ENCODE measurements at regions not wholly inside any gene's neighbourhood (a gene's known extent, or its start where the extent isn't known, plus 50 kb on each side); places are given as distances from the start of the nearest gene placed in this dataset.
A peak's percentile ranks its signal among the peaks of the same experiment; 100 is the strongest.

DNA sequence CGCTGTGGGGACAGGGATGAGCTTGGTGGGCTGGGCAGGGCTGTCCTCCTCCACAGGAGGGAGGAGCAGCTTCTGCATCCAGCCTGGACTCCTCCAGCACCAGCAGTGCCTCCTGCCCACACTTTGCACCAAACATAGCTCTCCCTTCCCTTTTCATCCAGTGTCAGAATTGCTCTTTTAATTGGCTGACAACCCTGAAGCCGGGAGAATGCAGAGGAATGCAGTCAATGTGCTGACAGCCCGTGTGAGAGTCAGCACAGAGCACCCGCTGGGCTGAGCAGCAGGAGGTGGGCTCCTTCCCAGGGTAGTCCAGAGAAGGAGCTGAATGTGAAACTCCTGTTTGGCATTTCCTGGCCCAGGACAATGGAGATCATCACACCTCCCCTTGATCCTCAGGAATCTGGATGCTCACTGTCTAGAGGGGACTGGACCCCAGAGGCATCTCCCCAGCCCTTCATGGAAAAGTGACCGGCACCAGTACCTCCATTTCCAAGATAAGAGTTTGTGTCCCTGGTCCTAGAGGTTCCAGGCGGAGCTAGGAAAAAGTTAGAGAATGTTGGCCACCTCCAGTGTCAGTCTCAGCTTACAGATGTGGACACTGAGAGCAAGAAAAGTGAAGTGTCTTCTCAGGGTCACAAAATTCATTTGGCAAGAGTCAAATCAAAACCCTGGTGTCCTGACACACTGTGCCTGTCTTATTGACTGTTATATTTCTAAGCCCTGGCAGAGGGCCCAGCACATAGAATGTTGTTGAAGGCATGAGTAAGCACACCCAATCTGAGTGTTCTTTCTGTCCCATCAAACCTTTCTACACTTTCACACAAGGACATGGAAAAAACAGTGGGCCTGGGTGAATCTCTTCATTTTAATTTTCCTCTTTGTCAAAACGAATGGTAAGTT, 202.1 kb downstream of the SNX18 start:
- DNase-seq (ENCODE audit: low read depth) = peak; percentile 83

- DNase-seq (ENCODE audit: low read depth) = peak; percentile 63
Observed at GRCh38 chr5:54718656-54719055, 201.1 kb downstream of the SNX18 start.

- no peak for DNase-seq (ENCODE audit: low read depth)
Observed at GRCh38 chr5:54717870-54718269, 200.3 kb downstream of the SNX18 start.

DNA sequence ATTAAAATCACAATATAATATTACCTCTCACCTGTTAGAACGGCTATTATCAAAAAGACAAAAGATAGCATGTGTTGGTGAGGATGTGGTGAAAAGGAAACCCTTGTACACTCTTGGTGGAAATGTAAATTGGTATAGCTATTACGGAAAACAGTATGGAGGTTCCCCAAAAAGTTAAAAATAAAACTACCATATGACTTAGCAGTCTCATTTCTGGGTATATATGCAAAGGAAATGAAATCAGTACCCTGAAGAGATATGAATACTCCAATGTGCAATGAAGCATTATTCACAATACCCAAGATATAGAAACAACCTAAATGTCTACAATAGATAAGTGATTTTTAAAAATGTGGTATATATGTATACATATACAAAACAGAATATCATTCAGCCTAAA, 199.9 kb downstream of the SNX18 start:
- no peak for DNase-seq (ENCODE audit: low read depth)

- DNase-seq (ENCODE audit: low read depth) = no peak
Observed at GRCh38 chr5:54713923-54714581, 196.5 kb downstream of the SNX18 start.

GRCh38 chr5:54709096-54709495, 191.5 kb downstream of the SNX18 start:
- DNase-seq (ENCODE audit: low read depth) = no peak

GRCh38 chr5:54707841-54708240, 190.3 kb downstream of the SNX18 start:
- DNase-seq (ENCODE audit: low read depth) = no peak

- DNase-seq (ENCODE audit: low read depth) = no peak
Observed at GRCh38 chr5:54705994-54706653, 188.6 kb downstream of the SNX18 start.

- no peak for DNase-seq (ENCODE audit: low read depth)
Observed at GRCh38 chr5:54704825-54705224, 187.3 kb downstream of the SNX18 start.

DNA sequence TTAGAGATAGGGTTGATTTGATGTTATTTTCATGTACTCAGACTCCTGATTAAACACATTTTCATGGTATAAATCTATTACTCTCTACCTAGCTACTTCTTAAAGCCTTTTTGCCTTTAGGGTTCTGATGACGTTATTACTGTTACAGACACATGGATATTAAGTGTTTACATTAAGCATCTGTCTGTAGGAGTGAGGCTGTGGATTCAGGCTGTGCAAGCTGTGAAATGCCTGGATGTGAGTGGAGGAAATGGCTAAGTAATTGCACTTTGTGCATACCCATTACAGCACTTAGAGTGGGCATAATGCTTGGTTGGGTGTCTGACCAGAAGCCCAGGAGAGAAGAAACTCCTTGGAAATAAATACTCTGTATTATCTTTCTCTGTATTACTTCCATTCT, 186.8 kb downstream of the SNX18 start:
- no peak for DNase-seq (ENCODE audit: low read depth)

DNA sequence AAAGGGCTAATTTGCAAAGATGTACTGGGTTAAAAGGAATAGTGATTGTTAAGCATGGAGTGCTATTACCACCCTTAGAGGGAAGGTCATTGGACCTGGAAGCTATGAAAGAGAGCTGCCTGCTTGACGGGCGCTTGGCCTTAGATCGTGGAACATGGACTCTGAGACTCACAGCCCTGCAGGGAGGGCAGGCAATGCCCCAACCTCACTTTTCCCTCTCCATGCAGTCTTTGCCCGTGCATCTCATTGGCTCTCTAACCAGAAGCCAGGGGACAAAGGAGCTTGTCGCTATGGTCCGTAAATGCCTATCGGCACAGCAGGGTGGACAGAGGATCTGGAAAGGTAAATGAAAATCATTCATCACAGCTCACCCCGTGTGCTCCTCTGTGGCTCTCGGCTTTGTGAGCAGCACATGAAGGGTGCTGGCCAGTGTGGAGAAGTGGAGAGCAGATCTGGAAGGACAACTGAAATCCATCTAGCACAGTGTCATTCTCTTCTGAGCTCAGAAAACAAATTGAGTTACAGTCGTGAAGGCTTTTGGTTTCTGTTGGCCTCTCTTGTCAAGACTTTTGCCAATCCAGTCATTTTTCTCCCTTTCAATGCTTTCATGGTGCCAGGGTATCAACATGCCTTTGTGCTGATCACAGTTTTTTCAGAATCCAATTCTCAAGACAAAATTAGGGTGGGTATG, 186.2 kb downstream of the SNX18 start:
- DNase-seq (ENCODE audit: low read depth) = no peak

- peak; percentile 91 for DNase-seq (ENCODE audit: low read depth)
Observed at GRCh38 chr5:54703133-54703532, 185.6 kb downstream of the SNX18 start.

DNA sequence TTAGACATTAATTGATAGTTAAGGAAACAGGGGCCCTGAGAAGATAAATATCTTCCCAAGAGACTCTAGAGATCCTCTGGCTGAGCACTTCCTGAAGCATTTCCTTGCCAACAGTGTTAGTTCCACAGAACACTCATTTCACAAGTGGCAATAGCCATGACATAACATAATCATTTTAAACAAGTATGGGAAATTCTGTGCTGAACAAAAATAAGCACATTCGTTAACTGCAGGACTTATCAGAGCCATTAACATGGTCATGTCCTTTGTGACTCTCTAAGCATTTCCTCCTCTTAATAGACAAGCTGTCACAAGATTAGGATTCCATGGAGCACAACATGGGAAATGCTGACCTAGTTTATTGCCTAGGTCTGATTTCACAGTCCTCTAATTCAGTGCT, 184.9 kb downstream of the SNX18 start:
- DNase-seq (ENCODE audit: low read depth) = no peak

DNA sequence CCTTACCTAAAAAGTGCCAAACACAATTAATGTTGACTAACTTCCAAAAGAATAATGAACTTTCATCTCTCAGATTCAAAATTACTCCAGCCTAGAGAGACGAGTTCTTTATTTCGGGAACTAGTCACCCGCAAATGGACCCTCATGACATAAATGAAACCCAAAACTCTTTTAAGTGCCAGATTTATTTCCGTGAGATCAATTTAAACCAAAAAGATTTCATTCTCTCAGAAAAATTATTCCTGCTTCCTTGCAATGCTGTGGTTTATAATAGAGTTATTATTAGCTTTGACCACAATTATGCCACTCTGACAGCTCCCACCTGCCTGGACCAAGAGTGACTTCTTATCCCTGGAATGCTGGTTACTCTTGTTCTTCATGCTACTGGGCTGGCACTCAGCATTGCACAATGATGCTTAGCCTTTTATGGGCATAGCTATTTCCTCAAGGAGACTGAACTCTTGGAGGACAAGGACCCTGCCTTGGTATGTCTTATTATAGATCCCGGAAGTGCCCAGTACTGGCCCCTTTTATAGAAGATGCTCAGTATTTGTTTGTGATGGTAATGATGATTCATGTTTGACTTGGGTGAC, 183.5 kb downstream of the SNX18 start:
- DNase-seq (ENCODE audit: low read depth) = peak; percentile 100

GRCh38 chr5:54696931-54697330, 179.4 kb downstream of the SNX18 start:
- DNase-seq (ENCODE audit: low read depth) = no peak

GRCh38 chr5:54696346-54696745, 178.8 kb downstream of the SNX18 start:
- no peak for DNase-seq (ENCODE audit: low read depth)

GRCh38 chr5:54695198-54695966, 177.8 kb downstream of the SNX18 start:
- DNase-seq (ENCODE audit: low read depth) = no peak

DNA sequence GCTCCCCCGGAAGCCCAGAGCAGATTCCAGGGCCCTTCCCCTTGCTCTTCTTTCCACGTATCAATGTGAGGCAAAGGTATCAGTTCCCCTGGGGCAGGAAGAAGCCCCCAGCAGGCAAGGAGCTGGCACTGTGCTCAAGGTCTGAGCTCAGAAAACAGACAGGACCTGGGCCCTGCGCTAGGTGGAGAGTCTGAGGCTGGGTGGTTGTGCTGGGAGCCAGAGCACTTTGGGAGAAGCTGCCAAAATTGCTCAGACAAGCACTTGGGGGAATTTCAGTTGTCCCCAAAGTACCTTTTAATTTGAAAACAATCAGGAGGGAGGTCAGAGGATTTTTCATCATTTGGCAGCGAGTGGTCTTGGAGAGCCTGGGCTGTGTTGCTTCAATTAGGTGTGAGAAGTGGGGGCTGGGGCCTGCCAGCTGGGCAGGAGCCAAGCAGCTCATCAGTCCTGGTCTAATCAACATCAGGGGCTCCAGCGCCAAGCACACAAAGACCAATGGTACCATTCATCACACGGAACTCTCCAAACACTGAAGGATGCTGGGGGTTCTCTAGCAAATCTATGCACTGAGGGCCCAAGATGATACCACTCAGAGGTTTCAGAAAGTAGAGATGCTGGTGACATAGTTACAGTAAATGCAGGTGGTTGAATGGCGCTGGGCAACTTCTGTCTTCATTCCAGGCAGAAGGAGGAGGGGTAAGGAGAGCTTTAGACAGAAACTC, 176.5 kb downstream of the SNX18 start:
- DNase-seq (ENCODE audit: low read depth) = no peak

- no peak for DNase-seq (ENCODE audit: low read depth)
Observed at GRCh38 chr5:54692631-54693030, 175.1 kb downstream of the SNX18 start.

DNA sequence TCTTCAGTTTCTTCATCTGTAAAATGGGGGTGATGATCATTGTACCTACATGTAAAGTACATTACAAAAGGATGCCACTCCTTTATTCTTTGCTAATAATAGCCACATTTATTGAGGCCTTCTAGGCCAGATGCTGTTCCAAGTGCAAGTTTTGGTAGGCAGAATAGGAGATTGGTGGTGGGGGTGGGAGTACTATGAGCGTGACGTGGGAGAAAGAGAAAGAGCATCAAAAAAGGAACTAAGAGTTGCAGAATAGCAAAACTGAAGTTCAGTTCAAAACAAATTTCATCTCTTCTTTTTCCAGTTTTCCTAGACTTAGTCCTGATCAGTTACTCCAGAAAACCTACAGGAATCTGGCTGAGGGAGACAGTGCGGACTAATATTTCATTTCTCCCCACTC, 174.1 kb downstream of the SNX18 start:
- no peak for DNase-seq (ENCODE audit: low read depth)

Data from LHCN-M2 (cell line).